ENCODE measurements at regions not wholly inside any gene's neighbourhood (a gene's known extent, or its start where the extent isn't known, plus 50 kb on each side); places are given as distances from the start of the nearest gene placed in this dataset.

GRCh38 chr21:38920631-38921398 is 115.1 kb downstream of the ETS2 start:
- TF ChIP-seq CTCF (IDR thresholded peaks at IDR 0.05; ENCODE audit: low read depth, low read length, missing input control) (no peak), REST (IDR thresholded peaks at IDR 0.05) (no peak), HNF4A (conservative IDR thresholded peaks at IDR 0.05) (no peak), GABPA (IDR thresholded peaks at IDR 0.05 in 1 of 2, conservative IDR thresholded peaks at IDR 0.05 in 1 of 2) (no peak), MAX (IDR thresholded peaks at IDR 0.05) (no peak), ATF3 (IDR thresholded peaks at IDR 0.05) (no peak), ZBTB33 (IDR thresholded peaks at IDR 0.05) (no peak), YY1 (IDR thresholded peaks at IDR 0.05) (no peak), RAD21 (IDR thresholded peaks at IDR 0.05) (no peak), FOXA1 (IDR thresholded peaks at IDR 0.05) (no peak), EGR1 (IDR thresholded peaks at IDR 0.05; ENCODE audit: low read depth in 2 of 2) (no peak)
